Natural killer cell treated with Interleukin-12 subunit alpha and Interleukin-12 subunit beta and Interleukin-15 and Interleukin-18, amount 100 ng/mL, for 72 hours (primary cell): ENCODE measurements at regions not wholly inside any gene's neighbourhood (a gene's known extent, or its start where the extent isn't known, plus 50 kb on each side); places are given as distances from the start of the nearest gene placed in this dataset.
"Not testable (repeated sequence)": the region's sequence is repeated elsewhere in the genome, so short reads cannot be mapped to it uniquely, and the experiment has no call there.

Experiments used
- ATAC-seq, 2 donors: fragments of 150-1000 bp; cut with Tn5 transposase in 1 of 2; sonication (Bioruptor Pico), chemical (Tn5 transposase) in 1 of 2; 2 replicates each; pipeline ENCODE4 v1.10.0; 2021
- DNase-seq: peaks from one replicate; pipeline ENCODE4 v3.0.0; 2022; ENCODE audit warnings: low spot score
- H3K27ac Mint-ChIP-seq, 2 donors: 1 replicate in 1 of 2; 2 replicates in 1 of 2; pipeline ENCODE4 v1.8.0; 2022; ENCODE audit warnings: mixed read lengths in 2 of 2, mild to moderate bottlenecking in 1 of 2, moderate library complexity in 1 of 2
- H3K27me3 Mint-ChIP-seq, 2 donors: 1 replicate in 1 of 2; 2 replicates in 1 of 2; pipeline ENCODE4 v1.8.0; 2022; ENCODE audit warnings: mixed read lengths in 2 of 2
- H3K36me3 Mint-ChIP-seq: one replicate; pipeline ENCODE4 v1.8.0; 2022; ENCODE audit warnings: mixed read lengths
- H3K4me1 Mint-ChIP-seq, 2 donors: 1 replicate in 1 of 2; 2 replicates in 1 of 2; pipeline ENCODE4 v1.8.0; 2022; ENCODE audit warnings: low read depth in 2 of 2, mixed read lengths in 2 of 2, mild to moderate bottlenecking in 1 of 2
- H3K4me3 Mint-ChIP-seq: one replicate; pipeline ENCODE4 v1.8.0; 2022; ENCODE audit warnings: mixed read lengths
- H3K9me3 Mint-ChIP-seq: 2 replicates; pipeline ENCODE4 v1.8.0; 2022; ENCODE audit warnings: mixed read lengths

- H3K27me3 Mint-ChIP-seq: peaks cover 0 to 3% of the 10 kb centered on the region in 2 donors
- no peak overlapping the region for H3K4me3 Mint-ChIP-seq
- DNase-seq (no peak), ATAC-seq (no peak)
- no peak overlapping the region for H3K27ac Mint-ChIP-seq
- peaks cover 6% of the 10 kb centered on the region for H3K9me3 Mint-ChIP-seq
- no peaks in the 10 kb centered on the region for H3K4me1 Mint-ChIP-seq
- no peaks in the 10 kb centered on the region for H3K36me3 Mint-ChIP-seq
Observed at GRCh38 chr7:51446785-51447184, 130.2 kb upstream of the COBL start.

DNA sequence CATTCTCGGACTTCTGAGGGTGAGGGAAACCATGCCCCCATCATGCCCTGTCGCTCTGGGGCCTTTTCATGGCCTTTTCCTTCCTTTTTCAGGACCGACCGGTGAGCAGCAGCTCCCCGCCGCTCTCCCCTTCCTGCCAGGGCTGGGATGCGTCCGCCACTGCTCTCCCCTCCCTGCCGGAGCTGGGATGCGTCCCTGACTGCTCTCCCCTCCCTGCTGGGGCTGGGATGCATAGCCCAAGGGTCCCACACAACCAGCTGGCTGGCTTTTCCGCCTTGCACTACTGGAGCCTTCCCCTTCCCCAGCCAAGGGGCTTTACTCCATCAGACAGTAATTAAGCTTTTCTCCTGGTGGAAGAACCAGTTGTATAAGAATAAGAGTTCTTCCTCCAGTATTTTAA is 129.7 kb upstream of the COBL start:
- no peak overlapping the region for H3K27ac Mint-ChIP-seq
- no peaks in the 10 kb centered on the region for H3K4me1 Mint-ChIP-seq
- peaks cover 6% of the 10 kb centered on the region for H3K9me3 Mint-ChIP-seq
- H3K27me3 Mint-ChIP-seq: peaks cover 0 to 3% of the 10 kb centered on the region in 2 donors
- no peak overlapping the region for H3K4me3 Mint-ChIP-seq
- DNase-seq (no peak), ATAC-seq (no peak)
- no peaks in the 10 kb centered on the region for H3K36me3 Mint-ChIP-seq

GRCh38 chr7:51444936-51445335 is 128.3 kb upstream of the COBL start:
- no peak for ATAC-seq
- Mint-ChIP-seq H3K4me3 (no peak overlapping the region), H3K36me3 (no peaks in the 10 kb centered on the region), H3K27me3 (peaks cover 0 to 3% of the 10 kb centered on the region in 2 donors), H3K9me3 (peaks cover 10% of the 10 kb centered on the region), H3K27ac (no peak overlapping the region), H3K4me1 (no peaks in the 10 kb centered on the region)
- DNase-seq: no peak

- Mint-ChIP-seq H3K36me3 (no peaks in the 10 kb centered on the region), H3K4me1 (no peaks in the 10 kb centered on the region), H3K27ac (no peak overlapping the region)
Observed at GRCh38 chr7:51430480-51431086, 114.0 kb upstream of the COBL start.

GRCh38 chr7:51428217-51428887 is 111.7 kb upstream of the COBL start:
- DNase-seq (no peak), ATAC-seq (no peak)
- Mint-ChIP-seq H3K4me3 (no peak overlapping the region), H3K9me3 (no peaks in the 10 kb centered on the region), H3K27ac (no peak overlapping the region), H3K27me3 (no peaks in the 10 kb centered on the region), H3K36me3 (no peaks in the 10 kb centered on the region), H3K4me1 (no peaks in the 10 kb centered on the region)

More at GRCh38 chr7:51430480-51431086, 114.0 kb upstream of the COBL start:
- DNase-seq (no peak), ATAC-seq (no peak)
- Mint-ChIP-seq H3K9me3 (no peaks in the 10 kb centered on the region), H3K27me3 (no peaks in the 10 kb centered on the region), H3K4me3 (no peak overlapping the region)

DNA sequence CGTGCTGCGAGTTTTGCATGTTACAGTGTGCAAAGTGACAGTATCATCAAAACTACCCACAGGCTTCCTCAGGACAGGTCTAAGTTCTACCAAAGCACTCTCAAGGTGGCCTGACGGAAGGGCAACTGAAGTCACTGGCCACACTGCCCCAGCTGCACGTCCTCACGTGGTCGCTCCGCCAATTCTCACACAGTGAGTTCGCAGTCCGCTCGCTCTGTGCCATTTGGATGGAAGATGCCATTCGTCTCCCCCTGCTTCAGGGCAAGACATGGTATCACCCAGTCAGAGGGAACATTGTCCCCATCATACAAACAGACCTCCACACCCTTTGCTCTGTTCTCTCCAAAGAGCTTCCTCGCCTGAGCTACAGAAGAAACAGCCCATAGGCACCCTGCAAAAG is 109.6 kb upstream of the COBL start:
- Mint-ChIP-seq H3K27me3 (no peaks in the 10 kb centered on the region), H3K4me3 (no peak overlapping the region), H3K9me3 (no peaks in the 10 kb centered on the region), H3K36me3 (no peaks in the 10 kb centered on the region), H3K4me1 (no peaks in the 10 kb centered on the region), H3K27ac (no peak overlapping the region)
- ATAC-seq (no peak), DNase-seq (no peak)

GRCh38 chr7:51409934-51410333 is 93.3 kb upstream of the COBL start:
- not testable (repeated sequence) for H3K27me3 Mint-ChIP-seq, DNase-seq, H3K36me3 Mint-ChIP-seq, H3K4me3 Mint-ChIP-seq, H3K9me3 Mint-ChIP-seq, H3K27ac Mint-ChIP-seq, ATAC-seq, H3K4me1 Mint-ChIP-seq

DNA sequence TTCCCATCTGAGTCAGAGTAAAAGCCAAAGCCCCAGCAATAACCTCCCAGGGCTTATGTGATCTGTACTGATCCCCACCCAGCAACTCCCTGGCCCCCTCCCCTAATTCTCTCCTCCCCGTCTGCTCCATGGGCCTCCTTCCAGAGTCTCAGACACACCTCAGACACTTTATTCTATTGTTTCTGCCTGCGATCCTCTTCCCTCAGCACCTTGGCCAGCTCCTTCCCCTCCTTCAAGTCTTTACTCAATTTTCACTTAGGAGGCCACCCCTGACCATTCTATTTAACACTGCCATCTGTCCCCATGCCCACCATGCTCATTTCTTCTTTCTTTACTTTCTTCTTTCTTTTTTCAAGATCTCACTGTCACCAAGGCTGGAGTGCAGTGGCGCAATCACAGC is 81.0 kb upstream of the COBL start:
- not testable (repeated sequence) for H3K9me3 Mint-ChIP-seq, ATAC-seq, H3K36me3 Mint-ChIP-seq, H3K27ac Mint-ChIP-seq, DNase-seq, H3K27me3 Mint-ChIP-seq, H3K4me1 Mint-ChIP-seq, H3K4me3 Mint-ChIP-seq

- H3K4me3 Mint-ChIP-seq, H3K36me3 Mint-ChIP-seq, ATAC-seq, H3K27ac Mint-ChIP-seq, DNase-seq, H3K27me3 Mint-ChIP-seq, H3K9me3 Mint-ChIP-seq, H3K4me1 Mint-ChIP-seq: not testable (repeated sequence)
Observed at GRCh38 chr7:51393003-51393402, 76.4 kb upstream of the COBL start.

GRCh38 chr7:51389952-51390351 is 73.3 kb upstream of the COBL start:
- not testable (repeated sequence) for H3K4me3 Mint-ChIP-seq, DNase-seq, H3K27me3 Mint-ChIP-seq, H3K9me3 Mint-ChIP-seq, H3K27ac Mint-ChIP-seq, ATAC-seq, H3K4me1 Mint-ChIP-seq, H3K36me3 Mint-ChIP-seq

DNA sequence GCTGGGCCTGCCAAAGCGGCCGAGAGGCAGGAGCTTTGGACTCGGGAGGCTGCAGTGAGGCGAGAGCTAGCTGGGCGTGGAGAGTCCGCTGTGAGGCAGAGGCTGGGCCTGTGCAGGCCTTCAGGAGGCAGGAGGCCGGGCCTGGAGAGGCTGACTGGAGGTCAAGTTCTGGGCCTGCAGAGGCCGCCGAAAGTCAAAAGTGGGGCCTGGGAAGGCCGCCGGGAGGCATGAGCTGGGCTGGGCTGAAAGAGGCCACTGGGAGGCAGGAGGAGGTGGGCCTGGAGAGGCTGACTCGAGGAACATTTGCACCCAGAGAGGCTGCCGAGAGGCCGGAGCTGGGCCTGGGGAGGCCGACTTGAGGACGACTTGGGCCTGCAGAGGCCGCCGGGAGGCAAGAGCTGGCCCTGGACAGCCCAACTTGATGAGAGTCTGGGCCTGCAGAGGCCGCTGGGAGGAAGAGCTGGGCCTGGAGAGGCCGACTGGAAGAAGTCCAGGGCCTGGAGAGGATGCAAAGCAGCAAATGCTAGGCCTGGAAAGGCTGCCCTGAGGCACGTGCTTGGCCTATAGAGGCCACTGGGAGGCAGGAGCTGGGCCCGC is 72.7 kb upstream of the COBL start:
- not testable (repeated sequence) for H3K9me3 Mint-ChIP-seq, ATAC-seq, H3K27me3 Mint-ChIP-seq, DNase-seq, H3K27ac Mint-ChIP-seq, H3K4me1 Mint-ChIP-seq, H3K4me3 Mint-ChIP-seq, H3K36me3 Mint-ChIP-seq

- H3K27me3 Mint-ChIP-seq, ATAC-seq, DNase-seq, H3K27ac Mint-ChIP-seq, H3K36me3 Mint-ChIP-seq, H3K9me3 Mint-ChIP-seq, H3K4me3 Mint-ChIP-seq, H3K4me1 Mint-ChIP-seq: not testable (repeated sequence)
Observed at GRCh38 chr7:51388241-51388640, 71.6 kb upstream of the COBL start.

DNA sequence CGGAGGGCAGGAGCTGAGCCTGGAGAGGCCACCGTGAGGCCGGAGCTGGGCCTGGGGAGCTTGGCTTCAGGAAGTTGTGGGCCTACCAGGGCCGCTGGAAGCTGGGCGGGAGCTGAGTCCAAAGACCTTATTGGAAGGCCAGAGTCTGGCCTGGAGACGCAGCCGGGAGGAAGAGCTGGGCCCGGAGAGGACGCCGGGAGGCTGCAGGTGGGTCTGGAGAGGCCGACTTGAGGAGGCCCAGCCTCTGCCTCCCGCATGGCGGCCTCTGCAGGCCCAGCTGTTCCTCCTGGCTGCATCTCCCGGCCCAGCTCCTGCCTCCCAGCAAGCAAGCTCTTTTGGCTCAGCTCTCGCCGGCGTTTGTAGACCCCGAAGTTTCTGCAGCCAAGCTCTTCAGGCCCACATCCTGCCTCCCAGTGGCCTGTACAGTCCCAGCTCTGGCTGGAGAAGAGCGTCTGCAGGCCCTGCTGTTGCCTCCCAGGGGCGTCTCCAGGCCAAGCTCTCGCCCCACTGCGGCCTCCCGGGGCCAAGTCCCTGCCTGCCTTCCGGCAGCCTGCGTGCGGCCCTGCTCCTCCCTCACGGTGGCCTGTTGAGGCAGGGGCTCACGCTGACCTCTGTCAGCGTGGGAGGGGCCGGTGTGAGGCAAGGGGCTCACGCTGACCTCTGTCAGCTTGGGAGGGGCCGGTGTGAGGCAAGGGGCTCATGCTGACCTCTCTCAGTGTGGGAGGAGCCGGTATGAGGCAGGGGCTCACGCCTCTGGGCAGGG is 70.4 kb upstream of the COBL start:
- H3K27ac Mint-ChIP-seq, H3K36me3 Mint-ChIP-seq, H3K4me3 Mint-ChIP-seq, H3K9me3 Mint-ChIP-seq, H3K4me1 Mint-ChIP-seq, H3K27me3 Mint-ChIP-seq, ATAC-seq, DNase-seq: not testable (repeated sequence)

- H3K4me3 Mint-ChIP-seq, ATAC-seq, DNase-seq, H3K9me3 Mint-ChIP-seq, H3K4me1 Mint-ChIP-seq, H3K27me3 Mint-ChIP-seq, H3K36me3 Mint-ChIP-seq, H3K27ac Mint-ChIP-seq: not testable (repeated sequence)
Observed at GRCh38 chr7:51386184-51386583, 69.6 kb upstream of the COBL start.
